Neural cell (in vitro differentiated cells): ENCODE measurements at regions not wholly inside any gene's neighbourhood (a gene's known extent, or its start where the extent isn't known, plus 50 kb on each side); places are given as distances from the start of the nearest gene placed in this dataset.

Experiments used
- H2AFZ ChIP-seq: fragments of 200-600, 300-800 bp; sonication (generic), shearing (Covaris generic); 2 replicates; pipeline ENCODE4 v1.6.0; 2014; ENCODE audit warnings: low read depth, mild to moderate bottlenecking, antibody characterized with exemption, low read length, moderate library complexity
- H3F3A ChIP-seq: fragments of 200-600 bp; shearing (Covaris generic); 2 replicates; pipeline ENCODE4 v1.6.1; 2016; ENCODE audit warnings: mild to moderate bottlenecking, moderate library complexity, mixed read lengths, antibody characterized with exemption, low read length; ENCODE audit not compliant: insufficient read depth, poor library complexity, severe bottlenecking
- H3K27ac ChIP-seq: fragments of 200-600, 300-800 bp; sonication (generic), shearing (Covaris generic); 2 replicates; pipeline ENCODE4 v1.5.1; 2014; ENCODE audit warnings: mild to moderate bottlenecking, low read length, moderate library complexity
- H3K27me3 ChIP-seq: fragments of 300-800, 200-600 bp; sonication (generic), shearing (Covaris generic); 2 replicates; pipeline ENCODE4 v1.6.0; 2014; ENCODE audit warnings: mild to moderate bottlenecking, low read depth, low read length, moderate library complexity; ENCODE audit not compliant: insufficient read depth
- H3K36me3 ChIP-seq: fragments of 300-800, 200-600 bp; sonication (generic), shearing (Covaris generic); 2 replicates; pipeline ENCODE4 v1.5.1; 2014; ENCODE audit warnings: mild to moderate bottlenecking, antibody characterized with exemption, low read length, moderate library complexity; ENCODE audit not compliant: insufficient read depth
- H3K4me2 ChIP-seq: fragments of 300-800, 200-600 bp; sonication (generic), shearing (Covaris generic); 2 replicates; pipeline ENCODE4 v1.6.0; 2014; ENCODE audit warnings: mild to moderate bottlenecking, low read length
- H3K4me3 ChIP-seq: fragments of 300-800, 200-600 bp; sonication (generic), shearing (Covaris generic); 2 replicates; pipeline ENCODE4 v1.5.1; 2014; ENCODE audit warnings: mild to moderate bottlenecking, low read length, moderate library complexity
- H3K79me2 ChIP-seq: fragments of 200-600 bp; shearing (Covaris generic); replicated peaks from 2 replicates; pipeline ENCODE4 v1.6.0; 2014; ENCODE audit warnings: mild to moderate bottlenecking, low read length, moderate library complexity; ENCODE audit not compliant: insufficient read depth
- H3K9ac ChIP-seq: fragments of 300-800, 200-600 bp; sonication (generic), shearing (Covaris generic); 2 replicates; pipeline ENCODE4 v1.6.1; 2016; ENCODE audit warnings: mild to moderate bottlenecking, low read length, mixed read lengths
- H3K9me2 ChIP-seq: fragments of 200-600 bp; shearing (Covaris generic); 2 replicates; pipeline ENCODE4 v1.6.1; 2016; ENCODE audit warnings: mild to moderate bottlenecking, low read length, mixed read lengths; ENCODE audit not compliant: insufficient read depth
- H3K9me3 ChIP-seq: fragments of 200-600, 300-800 bp; sonication (generic), shearing (Covaris generic); 2 replicates; pipeline ENCODE4 v1.6.1; 2016; ENCODE audit warnings: mild to moderate bottlenecking, mixed run types, low read length, moderate library complexity, mixed read lengths
- H4K20me1 ChIP-seq: fragments of 200-600 bp; shearing (Covaris generic); 2 replicates; pipeline ENCODE4 v1.6.1; 2016; ENCODE audit warnings: mild to moderate bottlenecking, mixed run types; ENCODE audit not compliant: insufficient read depth
- CTCF ChIP-seq: fragments of 450-650 bp; IDR thresholded peaks from 2 replicates; pipeline ENCODE4 v1.5.1; 2014; ENCODE audit warnings: antibody characterized with exemption, mild to moderate bottlenecking, moderate library complexity; ENCODE audit not compliant: poor library complexity, severe bottlenecking
- EP300 ChIP-seq: fragments of 450-650 bp; conservative IDR thresholded peaks from 2 replicates; pipeline ENCODE4 v1.6.1; 2014; ENCODE audit warnings: antibody characterized with exemption, mild to moderate bottlenecking, moderate library complexity; ENCODE audit not compliant: poor library complexity, severe bottlenecking
- EZH2 ChIP-seq: fragments of 200-600, 300-800 bp; shearing (Covaris generic), sonication (generic); IDR thresholded peaks from 2 replicates; pipeline ENCODE4 v1.6.1; 2014; ENCODE audit warnings: antibody characterized with exemption, low read length, borderline replicate concordance, mild to moderate bottlenecking; ENCODE audit not compliant: insufficient read depth, poor library complexity, severe bottlenecking
- MXI1 ChIP-seq: fragments of 450-650 bp; conservative IDR thresholded peaks from 2 replicates; pipeline ENCODE4 v1.6.1; 2014; ENCODE audit warnings: antibody characterized with exemption, mild to moderate bottlenecking; ENCODE audit not compliant: poor library complexity, severe bottlenecking
- POLR2AphosphoS5 ChIP-seq: IDR thresholded peaks from 2 replicates; pipeline ENCODE4 v1.6.1; 2012
- RAD21 ChIP-seq: fragments of 450-650 bp; conservative IDR thresholded peaks from 2 replicates; pipeline ENCODE4 v1.6.1; 2014; ENCODE audit warnings: antibody characterized with exemption, mild to moderate bottlenecking, moderate library complexity
- REST ChIP-seq: IDR thresholded peaks from 2 replicates; pipeline ENCODE4 v1.6.1; 2012; ENCODE audit warnings: borderline replicate concordance
- SMC3 ChIP-seq: fragments of 450-650 bp; conservative IDR thresholded peaks from 2 replicates; pipeline ENCODE4 v1.6.1; 2014; ENCODE audit warnings: antibody characterized with exemption, mild to moderate bottlenecking, moderate library complexity; ENCODE audit not compliant: poor library complexity
- TAF1 ChIP-seq: IDR thresholded peaks from 2 replicates; pipeline ENCODE4 v1.6.1; 2012; ENCODE audit warnings: low read depth

GRCh38 chr20:60201198-60201835, 243.1 kb downstream of the CDH26 start:
- Histone ChIP-seq H3K36me3 (no peaks in the 10 kb centered on the region), H3K27ac (no peak overlapping the region), H2AFZ (no peak overlapping the region), H3K9me3 (no peaks in the 10 kb centered on the region), H3K4me3 (no peak overlapping the region), H4K20me1 (no peaks in the 10 kb centered on the region), H3K79me2 (no peaks in the 10 kb centered on the region), H3K4me2 (no peak overlapping the region), H3K27me3 (no peaks in the 10 kb centered on the region), H3F3A (no peaks in the 10 kb centered on the region), H3K9me2 (no peaks in the 10 kb centered on the region), H3K9ac (no peak overlapping the region)
- TF ChIP-seq TAF1 (no peak), MXI1 (no peak), EZH2 (no peak), POLR2AphosphoS5 (no peak), SMC3 (no peak), CTCF (no peak), EP300 (no peak), REST (no peak), RAD21 (no peak)

- H3K4me2 ChIP-seq: no peak overlapping the region
- no peaks in the 10 kb centered on the region for H3K9me3 ChIP-seq
- H2AFZ ChIP-seq: no peak overlapping the region
- no peaks in the 10 kb centered on the region for H3F3A ChIP-seq
- TF ChIP-seq MXI1 (no peak), POLR2AphosphoS5 (no peak), TAF1 (no peak), EZH2 (no peak), CTCF (no peak), EP300 (no peak), REST (no peak), SMC3 (no peak), RAD21 (no peak)
- no peak overlapping the region for H3K9ac ChIP-seq
- H3K27ac ChIP-seq: no peak overlapping the region
- H3K79me2 ChIP-seq: no peaks in the 10 kb centered on the region
- no peaks in the 10 kb centered on the region for H3K36me3 ChIP-seq
- H3K4me3 ChIP-seq: no peak overlapping the region
- H4K20me1 ChIP-seq: no peaks in the 10 kb centered on the region
- no peaks in the 10 kb centered on the region for H3K9me2 ChIP-seq
- no peaks in the 10 kb centered on the region for H3K27me3 ChIP-seq
Measured at GRCh38 chr20:60202046-60202445, 243.8 kb downstream of the CDH26 start.
